Esophagus muscularis mucosa (tissue), 4 donors: ENCODE measurements at regions not wholly inside any gene's neighbourhood (a gene's known extent, or its start where the extent isn't known, plus 50 kb on each side); places are given as distances from the start of the nearest gene placed in this dataset.

Experiments
- DNase-seq: peaks from one replicate; pipeline ENCODE4 v3.0.0-alpha.2; 2017; ENCODE audit errors: extremely low spot score
- H3K27ac ChIP-seq, 4 donors: fragments of 200-600 bp; sonication (generic); replicated peaks in 1 of 4; 1 replicate in 3 of 4; 2 replicates in 1 of 4; pipeline ENCODE4 v1.5.1; 2016 to 2019; ENCODE audit warnings: mild to moderate bottlenecking in 1 of 4
- H3K27me3 ChIP-seq, 4 donors: fragments of 200-600 bp; sonication (generic); one replicate each; pipeline versions ENCODE4 v1.5.1 to v1.6.0; 2016 to 2019
- H3K36me3 ChIP-seq, 4 donors: fragments of 200-600 bp; sonication (generic); one replicate each; pipeline ENCODE4 v1.5.1; 2016 to 2019
- H3K4me1 ChIP-seq, 4 donors: fragments of 200-600 bp; sonication (generic); one replicate each; pipeline ENCODE4 v1.5.1; 2016 to 2019
- H3K4me3 ChIP-seq, 4 donors: fragments of 200-600 bp; sonication (generic); 1 replicate in 2 of 4; 2 replicates in 2 of 4; pipeline ENCODE4 v1.5.1; 2016 to 2019; ENCODE audit warnings: mild to moderate bottlenecking in 4 of 4, moderate library complexity in 1 of 4
- H3K9me3 ChIP-seq, 4 donors: fragments of 200-600 bp; sonication (generic); 1 replicate in 3 of 4; 2 replicates in 1 of 4; pipeline ENCODE4 v1.5.1; 2016 to 2019
- EP300 ChIP-seq: sonication (generic); formaldehyde crosslinking; IDR thresholded peaks from one replicate; pipeline ENCODE4 v1.6.1; 2017; ENCODE audit warnings: antibody characterized with exemption
- POLR2A ChIP-seq: fragments of 450-650 bp; IDR thresholded peaks from one replicate; pipeline ENCODE4 v1.6.1; 2017; ENCODE audit warnings: antibody characterized with exemption, moderate library complexity, mild to moderate bottlenecking, low read depth
- POLR2AphosphoS5 ChIP-seq, 2 donors: sonication (generic); formaldehyde crosslinking; IDR thresholded peaks; one replicate each; pipeline ENCODE4 v1.6.1; 2017; ENCODE audit warnings: antibody characterized with exemption in 2 of 2
- WGBS: methylation state at CpG from one replicate; pipeline ENCODE4 v1.1.5; 2018; 5-methylcytosine and 5-hydroxymethylcytosine counted together
- intact Hi-C: fragments of 100-400 bp; cut with DNase I; formaldehyde crosslinking; loops from one replicate; pipeline ENCODE4 v1.15.1; 2023
- TF ChIP-seq, protein P1 (sequence below), 3 experiments: fragments of 200-600 bp in 2 of 3; fragments of 450-650 bp in 1 of 3; sonication (generic) in 2 of 3; IDR thresholded peaks; one replicate each; pipeline ENCODE4 v1.5.1; 2017 to 2019; ENCODE audit warnings: antibody characterized with exemption in 3 of 3, mild to moderate bottlenecking in 2 of 3, moderate library complexity in 1 of 3

DNA sequence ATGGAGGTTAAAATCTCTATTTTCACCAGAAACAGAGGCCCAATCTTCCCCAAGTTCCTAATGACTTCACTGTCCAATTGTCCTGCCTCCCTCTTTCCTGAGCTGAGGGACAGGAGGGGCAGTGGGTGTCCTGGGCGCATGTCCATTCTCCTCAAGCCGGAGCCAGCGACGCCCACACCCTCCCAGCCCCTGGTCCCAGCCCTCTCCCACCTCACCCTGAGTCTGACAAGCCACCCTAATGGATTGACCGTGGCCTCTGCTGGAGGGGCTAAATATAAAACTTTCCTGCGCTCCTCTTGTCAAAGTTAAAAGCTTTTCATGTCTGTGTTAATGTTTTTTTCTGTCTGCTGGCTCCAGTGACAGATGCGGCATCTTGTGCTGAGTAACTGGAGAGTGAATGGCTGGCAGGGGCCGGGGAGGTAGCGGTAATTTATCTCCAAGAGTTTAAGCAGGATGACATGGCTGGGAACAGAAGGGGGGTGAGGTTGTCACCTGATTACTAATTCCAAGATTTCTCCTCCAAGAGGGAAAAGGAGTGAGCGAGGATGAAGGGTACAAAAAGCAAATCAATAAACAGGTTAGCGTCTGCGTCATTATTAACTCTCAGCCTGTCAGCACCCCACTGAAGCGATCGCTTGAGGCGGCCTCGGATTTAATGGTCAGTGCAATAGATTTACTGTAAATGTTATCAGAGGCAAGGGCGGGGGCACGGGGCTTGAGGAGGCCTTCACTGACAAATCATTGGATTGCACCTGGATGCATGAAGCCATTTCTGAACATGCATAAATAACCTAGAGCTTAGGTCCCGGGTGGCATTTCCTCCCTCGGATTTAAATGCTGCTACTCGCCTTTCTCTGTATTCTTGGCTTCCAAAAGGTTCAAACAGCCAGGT lies 118.1 kb upstream of the MAFB start:
- H3K9me3 ChIP-seq: no peaks in the 10 kb centered on the region
- WGBS: 47% methylated on average over 21 of the region's 21 CpGs
- intact Hi-C loops: no loop called here
- TF ChIP-seq POLR2AphosphoS5 (IDR thresholded peaks at IDR 0.05): no peak
- no peak for TF ChIP-seq EP300
- TF ChIP-seq, protein P1, sequence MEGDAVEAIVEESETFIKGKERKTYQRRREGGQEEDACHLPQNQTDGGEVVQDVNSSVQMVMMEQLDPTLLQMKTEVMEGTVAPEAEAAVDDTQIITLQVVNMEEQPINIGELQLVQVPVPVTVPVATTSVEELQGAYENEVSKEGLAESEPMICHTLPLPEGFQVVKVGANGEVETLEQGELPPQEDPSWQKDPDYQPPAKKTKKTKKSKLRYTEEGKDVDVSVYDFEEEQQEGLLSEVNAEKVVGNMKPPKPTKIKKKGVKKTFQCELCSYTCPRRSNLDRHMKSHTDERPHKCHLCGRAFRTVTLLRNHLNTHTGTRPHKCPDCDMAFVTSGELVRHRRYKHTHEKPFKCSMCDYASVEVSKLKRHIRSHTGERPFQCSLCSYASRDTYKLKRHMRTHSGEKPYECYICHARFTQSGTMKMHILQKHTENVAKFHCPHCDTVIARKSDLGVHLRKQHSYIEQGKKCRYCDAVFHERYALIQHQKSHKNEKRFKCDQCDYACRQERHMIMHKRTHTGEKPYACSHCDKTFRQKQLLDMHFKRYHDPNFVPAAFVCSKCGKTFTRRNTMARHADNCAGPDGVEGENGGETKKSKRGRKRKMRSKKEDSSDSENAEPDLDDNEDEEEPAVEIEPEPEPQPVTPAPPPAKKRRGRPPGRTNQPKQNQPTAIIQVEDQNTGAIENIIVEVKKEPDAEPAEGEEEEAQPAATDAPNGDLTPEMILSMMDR (IDR thresholded peaks at IDR 0.05): no peak
- TF ChIP-seq POLR2A: no peak
- peaks cover 0 to 46% (median 0%) of the 10 kb centered on the region in 4 donors for H3K27me3 ChIP-seq
- DNase-seq: no peak
- H3K4me1 ChIP-seq: no peaks in the 10 kb centered on the region
- H3K27ac ChIP-seq: no peak overlapping the region
- H3K36me3 ChIP-seq: no peaks in the 10 kb centered on the region
- H3K4me3 ChIP-seq: no peak overlapping the region

DNA sequence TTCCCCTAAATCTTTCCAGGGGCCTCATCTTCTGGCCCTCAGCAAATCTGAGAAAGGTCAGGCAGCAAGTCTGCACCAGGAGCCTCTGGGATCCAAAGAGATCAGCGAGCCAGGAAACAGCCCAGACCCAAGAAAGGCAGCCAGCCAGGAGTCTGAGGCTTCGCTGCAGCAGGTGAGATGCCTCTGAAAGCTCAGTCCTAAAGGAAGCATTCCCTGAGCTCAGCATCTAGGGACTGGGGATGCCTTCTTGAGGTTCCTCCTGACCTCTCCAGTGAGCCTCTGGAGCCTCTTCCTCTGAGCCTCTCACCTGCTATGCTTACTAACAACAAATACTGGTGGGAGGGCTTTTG lies 118.8 kb upstream of the MAFB start:
- peaks cover 0 to 42% (median 0%) of the 10 kb centered on the region in 4 donors for H3K27me3 ChIP-seq
- DNase-seq: no peak
- no peak overlapping the region for H3K4me3 ChIP-seq
- H3K4me1 ChIP-seq: no peaks in the 10 kb centered on the region
- no peak overlapping the region for H3K27ac ChIP-seq
- WGBS: no CpG with 5 or more reads among the region's 2 CpGs
- no peaks in the 10 kb centered on the region for H3K9me3 ChIP-seq
- intact Hi-C loops: no loop called here
- TF ChIP-seq POLR2A (no peak), POLR2AphosphoS5 (IDR thresholded peaks at IDR 0.05) (no peak), EP300 (no peak)
- TF ChIP-seq, protein P1 (IDR thresholded peaks at IDR 0.05): no peak
- H3K36me3 ChIP-seq: no peaks in the 10 kb centered on the region

- DNase-seq: peak; percentile 72
- Histone ChIP-seq H3K9me3 (no peaks in the 10 kb centered on the region), H3K27ac (no peak overlapping the region), H3K36me3 (no peaks in the 10 kb centered on the region), H3K4me1 (no peaks in the 10 kb centered on the region), H3K27me3 (peaks cover 0 to 33% (median 0%) of the 10 kb centered on the region in 4 donors), H3K4me3 (no peak overlapping the region)
- TF ChIP-seq, protein P1 (IDR thresholded peaks at IDR 0.05): no peak
- TF ChIP-seq POLR2A: no peak
- no peak for TF ChIP-seq POLR2AphosphoS5 (IDR thresholded peaks at IDR 0.05)
- no peak for TF ChIP-seq EP300
- 67% methylated on average over 6 of the region's 6 CpGs for WGBS
- intact Hi-C loops: no loop called here
Measured at GRCh38 chr20:40808936-40809335, 119.9 kb upstream of the MAFB start.

DNA sequence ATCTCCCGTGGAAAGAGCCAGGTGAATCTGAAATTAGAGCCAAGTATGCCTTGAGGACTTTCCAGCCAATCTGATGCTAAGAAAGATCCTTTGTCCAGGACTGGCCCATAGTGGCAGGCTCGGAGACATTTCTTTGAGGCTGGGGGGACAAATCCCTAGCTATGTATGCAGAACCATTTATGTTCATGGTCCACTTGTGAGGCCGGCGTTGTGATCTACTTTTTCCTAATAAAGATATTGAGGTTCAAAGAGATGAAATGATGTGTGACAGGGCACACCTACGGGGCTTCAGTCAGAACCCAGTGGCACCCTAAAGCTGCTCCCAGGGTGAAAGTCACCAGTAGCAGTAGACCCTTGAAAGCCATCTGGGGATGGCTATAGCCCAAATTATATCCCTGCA lies 120.3 kb upstream of the MAFB start:
- H3K4me3 ChIP-seq: no peak overlapping the region
- intact Hi-C loops: no loop called here
- H3K27ac ChIP-seq: no peak overlapping the region
- peaks cover 0 to 29% (median 0%) of the 10 kb centered on the region in 4 donors for H3K27me3 ChIP-seq
- DNase-seq: peak; percentile 75
- no peaks in the 10 kb centered on the region for H3K36me3 ChIP-seq
- H3K4me1 ChIP-seq: no peaks in the 10 kb centered on the region
- TF ChIP-seq, protein P1 (IDR thresholded peaks at IDR 0.05): no peak
- TF ChIP-seq POLR2AphosphoS5 (IDR thresholded peaks at IDR 0.05) (no peak), POLR2A (no peak), EP300 (no peak)
- 95% methylated on average over 5 of the region's 5 CpGs for WGBS
- H3K9me3 ChIP-seq: no peaks in the 10 kb centered on the region
